B cell (primary cell): ENCODE measurements at regions not wholly inside any gene's neighbourhood (a gene's known extent, or its start where the extent isn't known, plus 50 kb on each side); places are given as distances from the start of the nearest gene placed in this dataset.

Source experiments
- ATAC-seq: fragments of 200-7000 bp; cut with Tn5 transposase; one replicate; pipeline ENCODE4 v1.10.0; 2021; ENCODE audit warnings: low read depth, mild to moderate bottlenecking, moderate number of reproducible peaks, moderate library complexity
- CTCF ChIA-PET: fragments of 350-600 bp; sonication (Branson Sonifier 250); formaldehyde crosslinking; loops from one replicate; lab custom pipeline; 2021; ENCODE audit warnings: antibody characterized with exemption, inconsistent platforms; lab: Charles Lee
- POLR2A ChIA-PET: fragments of 350-600 bp; sonication (Branson Sonifier 250); formaldehyde crosslinking; loops from one replicate; lab custom pipeline; 2021; ENCODE audit warnings: antibody characterized with exemption; lab: Charles Lee
- DNase-seq: peaks from one replicate; pipeline ENCODE4 v3.0.0; 2013
- H2AFZ ChIP-seq: 2 replicates; pipeline ENCODE4 v1.6.1; 2012; ENCODE audit warnings: mild to moderate bottlenecking, low read depth, low read length; ENCODE audit not compliant: insufficient read depth, poor library complexity, severe bottlenecking
- H3K27ac ChIP-seq, 2 donors: 1 replicate in 1 of 2; 2 replicates in 1 of 2; pipeline ENCODE4 v1.5.1; 2012 to 2013; ENCODE audit warnings: low read length in 2 of 2, mild to moderate bottlenecking in 2 of 2, moderate library complexity in 1 of 2
- H3K27me3 ChIP-seq, 4 experiments: fragments of 200-600 bp in 1 of 4; sonication (generic) in 1 of 4; replicated peaks in 1 of 4; 1 replicate in 2 of 4; 2 replicates in 2 of 4; pipeline versions ENCODE4 v1.6.1 to v1.7.0; 2013 to 2016; ENCODE audit warnings: low read length in 3 of 4, mild to moderate bottlenecking in 2 of 4, mixed read lengths in 1 of 4, moderate library complexity in 1 of 4; ENCODE audit not compliant: insufficient read depth in 4 of 4, control insufficient read depth in 3 of 4; ENCODE audit errors: control extremely low read depth in 1 of 4
- H3K36me3 ChIP-seq, 2 experiments: replicated peaks in 1 of 2; 1 replicate in 1 of 2; 2 replicates in 1 of 2; pipeline versions ENCODE4 v1.6.1 to v1.7.1; 2013; ENCODE audit warnings: low read length in 1 of 2; ENCODE audit not compliant: insufficient read depth in 2 of 2, control insufficient read depth in 1 of 2; ENCODE audit errors: control extremely low read depth in 1 of 2, extremely low read depth in 1 of 2
- H3K4me1 ChIP-seq, 2 donors: fragments of 200-600 bp in 1 of 2; sonication (generic) in 1 of 2; 1 replicate in 1 of 2; 2 replicates in 1 of 2; pipeline versions ENCODE4 v1.5.1 to v1.6.1; 2013 to 2017; ENCODE audit warnings: low read length in 2 of 2; ENCODE audit not compliant: control insufficient read depth in 2 of 2, insufficient read depth in 2 of 2
- H3K4me2 ChIP-seq: replicated peaks from 2 replicates; pipeline ENCODE3; 2012; ENCODE audit warnings: mild to moderate bottlenecking, low read depth, low read length; ENCODE audit not compliant: poor library complexity, severe bottlenecking
- H3K4me3 ChIP-seq, 5 experiments: fragments of 200-600 bp in 1 of 5; sonication (generic) in 1 of 5; 1 replicate in 3 of 5; 2 replicates in 2 of 5; pipeline versions ENCODE4 v1.5.1 to v1.7.0; 2011 to 2016; ENCODE audit warnings: low read length in 4 of 5, mild to moderate bottlenecking in 4 of 5, low read depth in 2 of 5, control low read depth in 1 of 5, moderate library complexity in 1 of 5; ENCODE audit not compliant: insufficient read depth in 1 of 5; ENCODE audit errors: control extremely low read depth in 1 of 5, extremely low read depth in 1 of 5
- H3K79me2 ChIP-seq: fragments of 200-600 bp; sonication (generic); one replicate; pipeline ENCODE4 v1.6.0; 2016; ENCODE audit warnings: low read length; ENCODE audit not compliant: control insufficient read depth, insufficient read depth
- H3K9ac ChIP-seq: fragments of 200-600 bp; sonication (generic); 2 replicates; pipeline ENCODE4 v1.6.1; 2017; ENCODE audit warnings: mild to moderate bottlenecking, low read length, moderate library complexity
- H3K9me3 ChIP-seq, 3 donors: one replicate each; pipeline versions ENCODE4 v1.6.1 to v1.7.1; 2013; ENCODE audit warnings: low read length in 2 of 3; ENCODE audit not compliant: control insufficient read depth in 2 of 3, insufficient read depth in 1 of 3; ENCODE audit errors: control extremely low read depth in 1 of 3
- H4K20me1 ChIP-seq: 2 replicates; pipeline ENCODE4 v1.6.0; 2012; ENCODE audit warnings: mild to moderate bottlenecking, low read length; ENCODE audit not compliant: insufficient read depth, control insufficient read depth, poor library complexity, severe bottlenecking
- H3K27ac Mint-ChIP-seq: one replicate; pipeline ENCODE4 v1.8.0; 2021; ENCODE audit warnings: mixed read lengths
- H3K27me3 Mint-ChIP-seq: one replicate; pipeline ENCODE4 v1.8.0; 2021; ENCODE audit warnings: mixed read lengths
- H3K4me1 Mint-ChIP-seq: one replicate; pipeline ENCODE4 v1.8.0; 2021; ENCODE audit warnings: mixed read lengths
- H3K4me3 Mint-ChIP-seq: one replicate; pipeline ENCODE4 v1.8.0; 2021; ENCODE audit warnings: mixed read lengths
- H3K9me3 Mint-ChIP-seq: one replicate; pipeline ENCODE4 v1.8.0; 2022; ENCODE audit warnings: mixed read lengths; ENCODE audit not compliant: insufficient read depth
- CTCF ChIP-seq: fragments of 200-600 bp; IDR thresholded peaks from one replicate; pipeline ENCODE4 v1.8.0; 2022; ENCODE audit warnings: antibody characterized with exemption, mild to moderate bottlenecking
- EZH2 ChIP-seq: IDR thresholded peaks from 2 replicates; pipeline ENCODE4 v1.6.1; 2012; ENCODE audit warnings: borderline replicate concordance, low read depth, mild to moderate bottlenecking, moderate library complexity, low read length; ENCODE audit not compliant: insufficient read depth, poor library complexity, severe bottlenecking
- WGBS: methylation state at CpG from one replicate; pipeline ENCODE4 v1.1.5; 2013; ENCODE audit warnings: missing lambda C conversion rate; ENCODE audit not compliant: insufficient coverage; 5-methylcytosine and 5-hydroxymethylcytosine counted together
- intact Hi-C: fragments of 100-400 bp; cut with micrococcal nuclease; formaldehyde crosslinking; loops from one replicate; pipeline ENCODE4 v1.10.0; 2022

- no peak overlapping the region for H3K27ac ChIP-seq
- no peak overlapping the region for H3K4me3 ChIP-seq
- no peaks in the 10 kb centered on the region for H3K9me3 Mint-ChIP-seq
- ATAC-seq (no peak), DNase-seq (no peak)
- H3K27ac Mint-ChIP-seq, result no peak overlapping the region
- no peak overlapping the region for H3K4me3 Mint-ChIP-seq
- H2AFZ ChIP-seq, result no peak overlapping the region
- H3K36me3 ChIP-seq, result no peaks in the 10 kb centered on the region
- no peak for TF ChIP-seq EZH2
- TF ChIP-seq CTCF, result no peak
- H3K79me2 ChIP-seq, result no peaks in the 10 kb centered on the region
- no peaks in the 10 kb centered on the region for H3K27me3 Mint-ChIP-seq
- no peaks in the 10 kb centered on the region for H3K27me3 ChIP-seq
- no peaks in the 10 kb centered on the region for H3K9me3 ChIP-seq
- no peak overlapping the region for H3K9ac ChIP-seq
- H3K4me1 Mint-ChIP-seq, result no peaks in the 10 kb centered on the region
- no CpG with 5 or more reads among the region's 5 CpGs for WGBS
- H3K4me1 ChIP-seq, result no peaks in the 10 kb centered on the region
- no peaks in the 10 kb centered on the region for H4K20me1 ChIP-seq
- POLR2A ChIA-PET, result no interaction called here
- intact Hi-C loops, result no loop called here
- CTCF ChIA-PET, result no interaction called here
- H3K4me2 ChIP-seq, result no peak overlapping the region
These were observed 1018.0 kb downstream of the CDH18 start for GRCh38 chr5:18970000-18970399.

GRCh38 chr5:18972177-18972576 is 1015.8 kb downstream of the CDH18 start:
- TF ChIP-seq EZH2 (no peak), CTCF (no peak)
- H3K4me3 ChIP-seq, result no peak overlapping the region
- no CpG with 5 or more reads among the region's 3 CpGs for WGBS
- H2AFZ ChIP-seq, result no peak overlapping the region
- no peak overlapping the region for H3K27ac Mint-ChIP-seq
- H4K20me1 ChIP-seq, result no peaks in the 10 kb centered on the region
- H3K9me3 Mint-ChIP-seq, result no peaks in the 10 kb centered on the region
- POLR2A ChIA-PET, result no interaction called here
- H3K27me3 ChIP-seq, result no peaks in the 10 kb centered on the region
- H3K4me3 Mint-ChIP-seq, result no peak overlapping the region
- no peaks in the 10 kb centered on the region for H3K4me1 ChIP-seq
- H3K9ac ChIP-seq, result no peak overlapping the region
- no peaks in the 10 kb centered on the region for H3K27me3 Mint-ChIP-seq
- no peak overlapping the region for H3K4me2 ChIP-seq
- H3K27ac ChIP-seq, result no peak overlapping the region
- ATAC-seq (no peak), DNase-seq (no peak)
- intact Hi-C loops, result no loop called here
- CTCF ChIA-PET, result no interaction called here
- no peaks in the 10 kb centered on the region for H3K36me3 ChIP-seq
- H3K79me2 ChIP-seq, result no peaks in the 10 kb centered on the region
- no peaks in the 10 kb centered on the region for H3K9me3 ChIP-seq
- no peaks in the 10 kb centered on the region for H3K4me1 Mint-ChIP-seq
